Activated CD8-positive, alpha-beta memory T cell treated with anti-CD3 and anti-CD28 coated beads, Interleukin-2, amount 50 U/mL, for 24 hours (primary cell): ENCODE measurements at regions not wholly inside any gene's neighbourhood (a gene's known extent, or its start where the extent isn't known, plus 50 kb on each side); places are given as distances from the start of the nearest gene placed in this dataset.

Source experiments
- DNase-seq: peaks from one replicate; pipeline ENCODE4 v3.0.0-alpha.2; 2020; ENCODE audit errors: extremely low read depth

DNA sequence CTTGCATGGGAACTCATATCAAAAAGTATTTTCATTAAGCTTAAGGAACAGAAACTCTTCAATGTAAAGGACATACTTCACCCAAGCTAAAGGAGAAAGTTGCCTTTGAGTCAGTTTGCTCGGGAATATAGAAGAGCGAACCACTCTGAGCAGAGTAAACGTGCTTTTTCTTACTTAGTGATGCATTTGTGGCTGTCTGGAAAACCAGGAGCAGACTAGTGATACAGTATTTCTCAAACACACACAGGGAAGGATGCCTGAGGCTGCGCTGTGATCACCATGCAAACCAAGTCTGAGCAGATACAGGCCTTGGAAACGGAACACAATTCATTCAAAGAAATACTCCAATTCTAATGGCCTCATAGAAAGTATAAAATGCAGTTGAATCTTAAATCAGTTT is 121.0 kb upstream of the CDIN1 start:
- DNase-seq: no peak

GRCh38 chr15:36465304-36465703 is 114.1 kb upstream of the CDIN1 start:
- DNase-seq: no peak

DNA sequence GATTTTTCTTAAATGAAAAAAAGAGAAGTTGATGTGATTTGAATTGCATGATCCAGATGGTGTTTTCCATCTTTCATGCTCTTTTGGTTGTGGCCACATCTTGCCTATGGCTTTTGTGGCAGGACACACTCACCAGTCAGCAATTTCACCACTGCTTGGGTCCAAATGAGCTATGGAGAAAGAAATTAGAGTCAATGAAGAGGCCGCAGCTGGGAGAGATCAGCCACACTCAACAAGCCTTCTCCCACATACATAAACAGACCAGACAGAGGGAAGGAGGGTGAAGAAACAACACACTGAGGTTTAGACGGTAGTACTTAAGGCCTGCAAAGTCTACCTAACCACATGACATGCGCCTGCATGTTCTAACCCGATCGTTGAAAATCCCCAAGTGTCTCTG is 110.7 kb upstream of the CDIN1 start:
- no peak for DNase-seq

GRCh38 chr15:36469311-36469966 is 110.0 kb upstream of the CDIN1 start:
- no peak for DNase-seq

- DNase-seq: no peak
Observed at GRCh38 chr15:36472672-36473071, 106.8 kb upstream of the CDIN1 start.

DNA sequence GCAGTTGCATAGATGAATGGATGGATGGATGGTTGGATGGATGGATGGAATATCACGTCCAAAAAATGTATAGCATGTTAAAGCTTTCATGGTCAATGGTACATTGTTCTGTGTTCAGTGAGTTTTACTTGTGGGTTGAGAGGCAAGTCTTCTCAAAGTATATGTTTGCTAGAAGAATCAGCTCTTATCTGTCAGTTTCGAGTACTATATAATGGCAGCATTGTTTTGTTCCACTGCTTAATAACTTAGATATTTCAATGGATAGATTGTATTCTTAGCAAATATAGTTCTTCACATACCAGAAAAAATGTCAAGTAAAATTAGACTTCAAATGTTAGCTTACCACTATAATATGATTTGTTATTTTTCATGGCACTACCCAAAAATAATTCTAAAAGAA is 100.9 kb upstream of the CDIN1 start:
- DNase-seq: no peak

- no peak for DNase-seq
Observed at GRCh38 chr15:36479200-36479896, 100.1 kb upstream of the CDIN1 start.

GRCh38 chr15:36481156-36481555 is 98.3 kb upstream of the CDIN1 start:
- no peak for DNase-seq

GRCh38 chr15:36483409-36483808 is 96.0 kb upstream of the CDIN1 start:
- DNase-seq: no peak

DNA sequence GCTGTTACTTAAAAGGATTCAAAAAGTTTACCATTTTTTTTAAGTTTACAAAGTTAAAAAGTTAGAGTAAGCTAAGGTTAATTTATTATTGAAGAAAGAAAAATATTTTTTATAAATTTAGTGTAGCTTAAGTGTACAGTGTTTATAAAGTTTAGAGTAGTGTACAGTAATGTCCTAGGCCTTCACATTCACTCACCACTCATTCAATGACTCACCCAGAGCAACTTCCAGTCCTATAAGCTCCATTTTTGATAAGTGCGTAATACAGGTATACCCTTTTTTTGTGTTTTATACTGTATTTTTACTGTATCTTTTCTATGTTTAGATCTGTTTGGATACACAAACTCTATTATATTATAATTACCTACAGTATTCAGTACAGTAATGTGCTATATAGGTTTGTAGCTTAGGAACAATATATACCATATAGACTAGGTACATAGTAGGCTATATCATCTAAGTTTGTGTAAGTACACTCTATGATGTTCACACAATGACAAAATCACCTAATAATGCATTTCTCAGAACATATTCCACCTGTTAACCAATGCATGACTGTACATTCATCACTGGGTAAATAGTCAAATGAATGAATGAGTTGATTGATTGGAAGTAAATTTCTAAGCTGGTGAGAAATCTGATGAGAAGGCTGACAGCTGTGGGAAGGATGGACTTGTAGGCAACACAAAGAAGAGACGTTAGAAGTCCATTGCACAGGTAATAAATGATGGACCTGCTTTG is 95.2 kb upstream of the CDIN1 start:
- DNase-seq: no peak

DNA sequence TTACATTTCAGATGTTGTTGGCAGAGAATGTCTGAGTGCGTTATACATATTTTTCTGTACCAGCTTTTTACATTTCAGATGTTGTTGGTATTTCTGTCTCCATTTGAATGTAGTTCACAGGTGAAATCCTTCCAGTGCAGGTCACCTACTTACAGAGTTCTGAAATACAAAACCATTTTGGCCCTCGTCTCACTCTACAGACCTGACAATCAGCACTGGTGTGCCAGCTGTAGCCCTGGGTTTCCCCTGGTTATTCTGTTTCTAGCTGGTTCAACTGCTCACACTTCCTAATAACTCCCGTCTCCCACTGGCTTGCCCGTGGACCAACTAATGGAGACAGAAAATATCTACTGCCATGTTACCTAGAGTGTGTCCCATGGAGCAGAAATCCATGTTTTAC is 87.5 kb upstream of the CDIN1 start:
- DNase-seq: no peak

DNA sequence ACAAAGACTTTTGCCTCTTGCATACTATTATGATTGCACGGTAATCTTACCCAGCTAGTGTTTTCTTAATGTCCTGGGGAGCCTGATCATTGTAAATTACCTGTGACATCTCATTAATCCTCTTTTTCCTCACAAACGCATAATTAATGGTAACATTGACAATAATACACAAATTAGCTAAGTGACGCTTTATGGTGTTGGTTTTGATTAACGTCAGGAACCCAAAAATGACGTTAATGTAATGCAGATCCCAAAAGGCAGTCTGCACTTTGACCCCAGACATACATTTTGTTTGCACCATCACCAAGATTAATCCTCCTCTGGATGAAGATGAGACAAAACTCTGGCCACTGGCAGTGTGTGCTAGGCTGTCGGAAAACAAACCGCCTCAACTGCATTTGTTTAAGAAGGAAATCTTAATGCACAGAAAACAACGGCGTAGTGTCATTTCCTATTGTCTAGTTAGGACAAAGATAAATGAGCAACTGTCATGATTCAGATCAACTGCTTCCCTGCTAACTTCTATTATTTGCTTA is 83.9 kb upstream of the CDIN1 start:
- no peak for DNase-seq

GRCh38 chr15:36497901-36498300 is 81.5 kb upstream of the CDIN1 start:
- no peak for DNase-seq

DNA sequence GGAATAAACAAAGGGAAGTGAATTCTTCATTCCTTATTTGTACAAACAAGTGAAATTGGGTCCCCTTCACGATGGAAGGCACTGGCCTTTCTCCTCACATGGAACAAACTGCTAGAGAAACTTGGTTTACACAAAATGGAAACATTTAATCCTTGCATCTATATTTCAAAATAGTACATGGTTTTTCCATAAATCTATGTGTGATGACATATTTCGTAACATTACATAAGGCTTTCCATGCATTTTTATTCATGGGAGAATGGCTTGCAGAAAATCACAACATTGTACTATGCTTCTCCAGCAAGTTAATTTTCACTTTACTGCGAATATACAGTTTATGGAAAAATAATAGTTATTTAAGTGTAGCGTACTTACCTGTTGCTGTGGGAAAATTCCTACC is 81.0 kb upstream of the CDIN1 start:
- DNase-seq: no peak

GRCh38 chr15:36498916-36499315 is 80.5 kb upstream of the CDIN1 start:
- no peak for DNase-seq

- no peak for DNase-seq
Observed at GRCh38 chr15:36499412-36500389, 79.7 kb upstream of the CDIN1 start.

- DNase-seq: no peak
Observed at GRCh38 chr15:36501063-36501678, 78.3 kb upstream of the CDIN1 start.

GRCh38 chr15:36502509-36502908 is 76.9 kb upstream of the CDIN1 start:
- no peak for DNase-seq

GRCh38 chr15:36506733-36507356 is 72.6 kb upstream of the CDIN1 start:
- DNase-seq: no peak

GRCh38 chr15:36507458-36507857 is 72.0 kb upstream of the CDIN1 start:
- no peak for DNase-seq

DNA sequence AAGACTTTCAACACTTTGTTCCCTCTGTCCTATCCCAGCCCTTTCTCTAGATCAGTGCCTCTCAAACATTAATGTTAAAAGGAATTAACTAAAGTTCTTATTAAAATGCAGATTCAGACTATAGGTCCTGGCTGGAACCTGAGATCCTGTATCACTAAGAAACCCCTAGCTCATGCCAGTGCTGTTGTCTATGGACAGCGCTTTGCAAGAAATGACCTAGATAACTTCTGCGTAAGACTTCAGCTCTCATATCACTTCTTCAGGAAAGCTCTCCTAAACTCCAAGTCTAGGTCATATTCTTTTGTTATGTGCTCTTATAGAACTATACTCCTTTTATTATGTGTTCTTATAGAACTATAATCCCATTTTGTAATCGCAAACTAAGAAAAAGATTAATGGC is 67.8 kb upstream of the CDIN1 start:
- no peak for DNase-seq
